ENCODE measurements at regions not wholly inside any gene's neighbourhood (a gene's known extent, or its start where the extent isn't known, plus 50 kb on each side); places are given as distances from the start of the nearest gene placed in this dataset.

DNA sequence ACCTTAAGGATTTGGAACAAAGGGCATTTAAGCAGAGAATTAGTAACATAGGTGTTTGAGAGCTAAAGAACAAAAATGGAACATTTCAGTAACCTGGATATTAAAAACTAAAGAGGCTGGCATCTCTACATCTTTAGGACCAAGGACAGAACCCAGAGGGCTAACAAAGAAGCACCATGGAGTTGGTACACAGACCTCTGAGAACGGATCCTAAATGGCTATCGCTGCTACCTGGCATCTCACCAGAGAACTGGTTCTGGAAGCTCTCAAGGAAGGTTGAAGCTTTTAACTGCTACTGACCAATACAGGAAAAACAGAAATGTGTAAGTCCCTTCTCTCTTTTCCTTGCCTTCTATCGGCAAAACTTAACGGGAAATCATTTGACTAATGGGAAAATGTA, 118.4 kb upstream of the TLL1 start:
- TF ChIP-seq, protein P1, sequence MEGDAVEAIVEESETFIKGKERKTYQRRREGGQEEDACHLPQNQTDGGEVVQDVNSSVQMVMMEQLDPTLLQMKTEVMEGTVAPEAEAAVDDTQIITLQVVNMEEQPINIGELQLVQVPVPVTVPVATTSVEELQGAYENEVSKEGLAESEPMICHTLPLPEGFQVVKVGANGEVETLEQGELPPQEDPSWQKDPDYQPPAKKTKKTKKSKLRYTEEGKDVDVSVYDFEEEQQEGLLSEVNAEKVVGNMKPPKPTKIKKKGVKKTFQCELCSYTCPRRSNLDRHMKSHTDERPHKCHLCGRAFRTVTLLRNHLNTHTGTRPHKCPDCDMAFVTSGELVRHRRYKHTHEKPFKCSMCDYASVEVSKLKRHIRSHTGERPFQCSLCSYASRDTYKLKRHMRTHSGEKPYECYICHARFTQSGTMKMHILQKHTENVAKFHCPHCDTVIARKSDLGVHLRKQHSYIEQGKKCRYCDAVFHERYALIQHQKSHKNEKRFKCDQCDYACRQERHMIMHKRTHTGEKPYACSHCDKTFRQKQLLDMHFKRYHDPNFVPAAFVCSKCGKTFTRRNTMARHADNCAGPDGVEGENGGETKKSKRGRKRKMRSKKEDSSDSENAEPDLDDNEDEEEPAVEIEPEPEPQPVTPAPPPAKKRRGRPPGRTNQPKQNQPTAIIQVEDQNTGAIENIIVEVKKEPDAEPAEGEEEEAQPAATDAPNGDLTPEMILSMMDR (IDR thresholded peaks at IDR 0.05), result no peak
- no peak for TF ChIP-seq POLR2A (IDR thresholded peaks at IDR 0.05)
